NCI-H146 (cell line): ENCODE measurements at regions not wholly inside any gene's neighbourhood (a gene's known extent, or its start where the extent isn't known, plus 50 kb on each side); places are given as distances from the start of the nearest gene placed in this dataset.

Experiments
- DNase-seq: peaks from one replicate; lab custom pipeline; 2025; lab: John Stamatoyannopoulos, UW

- DNase-seq, result no peak
Observed at GRCh38 chr3:124664804-124665203, 65.4 kb upstream of the UMPS start.

- no peak for DNase-seq
Observed at GRCh38 chr3:124666067-124666466, 64.2 kb upstream of the UMPS start.

- DNase-seq, result no peak
Observed at GRCh38 chr3:124669470-124669869, 60.8 kb upstream of the UMPS start.

GRCh38 chr3:124671106-124671505 is 59.1 kb upstream of the UMPS start:
- no peak for DNase-seq

GRCh38 chr3:124674336-124674735 is 55.9 kb upstream of the UMPS start:
- no peak for DNase-seq

GRCh38 chr3:124676236-124676635 is 54.0 kb upstream of the UMPS start:
- no peak for DNase-seq

GRCh38 chr3:124679048-124679638 is 51.1 kb upstream of the UMPS start:
- DNase-seq, result no peak
